Posterior vena cava (tissue), 2 donors: ENCODE measurements at regions not wholly inside any gene's neighbourhood (a gene's known extent, or its start where the extent isn't known, plus 50 kb on each side); places are given as distances from the start of the nearest gene placed in this dataset.

Source experiments
- DNase-seq: peaks from one replicate; pipeline ENCODE4 v3.0.0-alpha.2; 2020; ENCODE audit warnings: low spot score
- intact Hi-C, 2 donors: fragments of 100-400 bp; cut with DNase I; formaldehyde crosslinking; loops; one replicate each; pipeline versions ENCODE4 v1.14.1 to v1.14.2; 2022 to 2023
- donor health status: DM: yes; HTN: yes; CAD: no.
- donor health status: DM: yes; HTN: yes; CAD: no.

DNA sequence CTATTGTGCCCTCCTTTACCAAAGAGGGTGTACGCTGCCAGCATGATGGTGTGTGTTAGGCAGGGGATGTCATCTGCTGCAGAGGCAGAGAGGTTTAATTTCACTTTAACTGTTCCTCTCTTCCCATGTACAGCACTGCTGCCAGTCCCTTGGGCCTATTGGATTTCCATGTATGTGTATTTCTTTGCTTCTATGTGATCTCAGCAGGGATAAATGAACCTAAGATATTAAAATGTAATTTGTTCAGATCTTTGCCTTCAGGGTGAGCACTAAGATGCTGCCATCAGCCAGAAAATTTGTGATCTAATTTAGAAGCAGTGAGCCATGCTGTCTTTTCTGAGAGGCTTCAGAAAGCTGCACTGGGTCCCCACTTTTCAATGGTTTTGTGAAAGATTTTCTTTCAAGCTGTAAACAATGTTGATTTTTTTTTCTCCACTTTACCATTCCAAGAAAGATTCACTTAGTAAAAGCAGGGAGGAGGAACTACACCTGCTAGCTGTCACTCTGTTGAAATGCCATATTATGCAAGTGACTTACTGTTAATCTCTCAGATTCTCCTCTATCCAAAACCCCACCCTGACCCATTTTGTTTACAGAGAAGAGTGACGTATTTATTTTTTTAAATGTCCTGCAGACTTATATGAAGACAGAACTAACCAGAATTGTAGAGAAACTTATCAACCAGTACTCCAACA is 261.9 kb downstream of the TBL1XR1 start:
- DNase-seq, result no peak
- intact Hi-C loops, result no loop called here

DNA sequence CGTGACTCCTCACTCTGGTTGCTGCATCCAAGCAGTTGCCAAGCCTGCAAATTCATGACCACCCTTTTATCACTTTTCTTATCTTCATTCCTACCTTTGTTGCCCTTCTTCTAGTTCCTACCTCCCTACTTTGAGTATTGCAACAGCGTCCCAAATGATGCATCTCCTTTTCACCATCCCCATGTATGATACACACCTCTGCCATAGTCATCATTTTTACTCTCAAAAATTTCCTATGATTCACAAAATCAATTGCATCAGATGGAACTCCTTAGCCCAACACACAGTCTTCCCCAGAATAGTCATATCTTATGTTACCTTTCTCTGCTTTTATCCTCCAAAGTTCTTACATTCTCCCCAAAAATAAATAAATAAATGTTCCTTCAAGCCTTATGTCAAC is 262.6 kb downstream of the TBL1XR1 start:
- no peak for DNase-seq
- intact Hi-C loops, result no loop called here

DNA sequence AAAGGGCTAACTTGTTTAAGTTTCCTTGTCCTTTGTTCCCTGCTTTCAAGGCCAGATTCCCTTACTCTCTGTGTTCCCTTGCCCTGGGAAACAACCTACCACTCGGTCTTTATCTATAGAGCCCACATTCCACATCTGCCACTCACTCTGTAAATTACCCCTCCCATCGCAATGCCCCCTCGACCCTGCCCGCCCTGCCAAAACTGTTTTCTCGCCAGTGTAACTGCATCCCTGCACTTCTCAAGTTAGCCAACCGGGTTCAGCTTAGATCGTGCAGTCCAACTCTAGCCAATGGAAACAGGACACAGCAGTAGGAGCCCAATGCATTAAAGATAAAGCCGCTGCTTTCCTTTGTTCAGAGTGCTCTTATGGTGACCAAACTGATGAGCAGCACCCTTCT is 263.6 kb downstream of the TBL1XR1 start:
- DNase-seq, result no peak
- intact Hi-C loops, result no loop called here

DNA sequence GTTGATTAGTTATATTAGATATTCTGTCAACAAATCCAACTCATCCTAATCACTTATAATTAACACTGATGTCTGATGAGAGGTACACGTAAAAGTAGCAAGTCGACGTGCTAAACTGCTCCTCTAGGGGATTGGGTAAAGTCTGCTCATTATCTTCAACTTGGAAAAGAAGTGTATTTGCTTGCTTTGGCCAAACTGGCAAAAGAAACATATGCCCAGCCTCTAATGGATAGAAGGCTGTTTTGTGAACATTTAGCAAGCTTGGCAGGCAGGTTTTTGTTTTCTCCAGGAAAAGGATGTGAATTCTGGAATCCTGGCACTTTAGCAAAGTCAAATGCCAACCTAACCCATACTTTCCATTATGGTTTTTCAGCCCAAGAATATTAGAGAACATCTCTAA is 264.8 kb downstream of the TBL1XR1 start:
- intact Hi-C loops, result no loop called here
- DNase-seq, result no peak

DNA sequence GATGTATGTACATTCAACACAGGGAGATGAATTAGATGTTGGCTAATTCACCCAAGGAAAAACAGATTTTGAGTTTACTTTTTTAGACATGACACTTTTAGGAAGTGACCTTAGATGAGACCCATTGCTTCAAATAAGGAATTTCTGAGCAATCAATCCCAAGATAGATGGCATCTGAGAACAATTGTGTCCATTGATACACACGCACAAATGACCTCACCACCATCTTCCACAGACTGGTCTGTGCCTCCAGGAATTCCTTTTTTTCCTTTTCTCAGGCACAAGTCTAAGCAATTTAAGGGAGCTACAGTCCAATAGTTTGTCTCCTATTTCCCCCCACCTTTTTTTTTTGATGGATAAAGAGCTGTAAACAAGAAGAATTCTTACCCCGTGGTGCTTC is 265.3 kb downstream of the TBL1XR1 start:
- no peak for DNase-seq
- intact Hi-C loops, result no loop called here

DNA sequence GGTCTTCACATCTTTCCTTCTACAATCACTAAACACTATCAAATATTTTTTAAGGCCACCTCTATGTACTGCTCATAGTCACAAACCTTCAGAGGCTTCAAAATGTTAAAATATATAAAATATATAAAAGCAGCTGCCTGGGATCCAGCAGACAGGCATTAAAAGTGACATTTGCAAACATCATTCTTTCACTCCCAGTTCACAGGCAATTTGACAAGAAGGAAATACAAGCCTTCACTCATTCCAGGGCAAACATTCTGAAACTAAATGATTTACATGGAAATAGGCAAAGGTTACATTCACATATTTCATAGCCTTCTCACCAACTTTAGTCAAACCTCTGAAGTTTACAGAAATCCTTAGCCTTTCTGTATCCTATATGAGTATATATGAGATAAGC is 266.3 kb downstream of the TBL1XR1 start:
- intact Hi-C loops, result no loop called here
- no peak for DNase-seq

DNA sequence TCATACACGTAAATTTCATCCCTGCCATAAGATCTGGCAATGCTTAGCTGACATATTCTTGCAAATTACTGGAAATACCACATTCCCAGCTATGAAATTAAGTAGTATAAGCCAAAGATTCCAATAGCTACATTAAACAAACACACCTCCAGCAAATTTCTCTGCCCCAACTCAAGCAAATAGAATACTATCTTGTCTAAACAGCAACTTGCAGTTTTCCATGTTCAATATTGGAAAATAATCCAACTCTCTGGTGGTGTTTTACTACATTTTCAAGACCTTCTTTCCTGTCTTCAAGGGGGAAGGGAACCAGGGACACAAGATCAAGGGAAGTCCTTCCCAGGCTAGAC is 268.7 kb downstream of the TBL1XR1 start:
- intact Hi-C loops, result no loop called here
- DNase-seq, result no peak

DNA sequence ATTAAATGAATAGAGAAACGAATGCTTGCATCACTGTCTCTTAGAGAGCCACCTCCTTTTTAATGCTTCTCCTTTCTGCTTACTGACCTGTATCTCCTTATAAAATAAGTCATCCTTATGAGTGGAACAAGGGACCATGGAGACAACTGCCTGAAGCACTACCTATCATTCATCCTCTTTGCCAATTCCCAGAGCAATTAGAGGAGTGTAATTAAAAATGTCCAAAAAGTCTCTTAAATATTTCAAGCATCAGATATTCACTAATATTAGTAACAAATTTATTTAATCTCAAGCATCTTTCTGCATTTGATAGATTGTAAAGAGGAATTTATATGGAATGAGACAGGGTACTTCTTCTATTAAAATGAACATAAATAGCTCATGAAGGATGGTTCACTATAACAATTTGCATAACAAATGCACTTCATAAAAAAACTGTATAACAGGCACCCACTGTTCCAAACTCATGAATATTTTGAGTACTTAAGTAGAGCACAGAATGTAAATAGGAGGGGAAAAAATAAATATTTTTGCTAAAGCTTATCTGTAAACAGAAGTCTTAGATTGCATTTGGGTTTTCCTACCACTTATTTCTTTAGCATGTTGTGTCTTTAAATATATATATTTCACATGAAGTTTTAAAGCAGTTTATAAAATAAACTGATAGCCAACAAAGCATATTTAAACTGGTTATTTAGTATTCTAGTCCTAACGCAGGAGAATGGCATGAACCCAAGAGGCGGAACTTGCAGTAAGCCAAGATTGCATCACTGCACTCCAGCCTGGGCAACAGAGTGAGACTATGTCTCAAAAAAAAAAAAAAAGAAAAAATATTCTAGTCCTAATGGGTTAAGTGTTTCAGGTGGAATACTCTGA is 269.3 kb downstream of the TBL1XR1 start:
- no peak for DNase-seq
- intact Hi-C loops, result no loop called here

DNA sequence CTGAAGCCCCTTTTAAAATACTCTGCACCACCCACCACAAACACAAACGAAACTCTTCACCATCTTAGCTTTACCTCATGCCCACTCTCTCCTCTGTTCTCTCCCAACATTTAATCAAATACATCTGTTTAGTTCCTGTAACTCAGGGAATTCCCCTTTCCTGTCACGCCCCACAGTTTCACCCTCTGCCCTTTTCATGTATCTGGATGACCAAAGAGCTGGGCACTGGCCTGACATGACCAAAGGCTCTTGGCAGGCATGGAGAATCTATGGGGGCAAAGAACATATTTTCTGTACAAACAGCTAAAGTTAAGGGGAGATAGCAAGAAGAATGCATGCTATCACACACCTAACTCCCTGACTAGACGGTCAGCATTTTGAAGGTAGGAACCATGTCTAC is 270.0 kb downstream of the TBL1XR1 start:
- no peak for DNase-seq
- intact Hi-C loops, result no loop called here

DNA sequence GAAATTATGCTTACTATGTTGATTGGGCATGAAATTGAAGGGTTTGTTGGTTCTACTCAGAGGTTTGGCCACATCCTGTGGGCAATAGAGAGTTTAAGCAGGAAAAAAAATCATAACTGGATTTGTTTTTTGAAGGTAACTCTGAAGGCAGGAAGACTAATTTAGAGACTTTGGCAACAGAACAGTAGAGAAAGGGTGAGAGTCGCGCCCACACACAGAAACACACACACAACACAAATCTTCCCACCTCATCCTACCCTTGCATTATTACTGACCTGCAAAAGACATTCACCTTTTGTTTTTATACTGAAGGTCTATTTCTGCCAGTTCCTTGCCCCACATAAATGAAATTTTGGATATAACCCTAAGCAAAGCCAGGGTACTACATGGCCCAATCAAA is 270.6 kb downstream of the TBL1XR1 start:
- no peak for DNase-seq

DNA sequence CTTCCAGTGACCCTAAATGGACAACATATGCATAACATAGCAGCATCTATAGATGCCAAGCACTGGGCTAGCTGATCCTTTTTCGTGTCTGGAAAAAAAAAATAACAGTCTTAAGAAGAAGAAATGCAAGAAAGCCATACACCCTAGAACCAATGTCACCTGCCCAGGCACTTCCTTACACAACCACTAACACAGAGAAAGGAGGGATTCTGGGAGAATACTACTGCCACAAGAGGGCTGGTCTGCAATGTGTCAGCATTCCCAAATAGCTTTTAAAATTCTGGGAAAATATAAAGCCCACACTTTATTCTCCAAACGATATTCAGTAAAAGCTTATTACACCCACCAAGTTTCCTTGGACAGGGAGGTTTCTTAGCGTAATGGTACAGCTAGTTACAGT is 271.2 kb downstream of the TBL1XR1 start:
- no peak for DNase-seq
- intact Hi-C loops, result no loop called here

More for the DNA sequence above, 270.6 kb downstream of the TBL1XR1 start:
- intact Hi-C loops, result no loop called here

DNA sequence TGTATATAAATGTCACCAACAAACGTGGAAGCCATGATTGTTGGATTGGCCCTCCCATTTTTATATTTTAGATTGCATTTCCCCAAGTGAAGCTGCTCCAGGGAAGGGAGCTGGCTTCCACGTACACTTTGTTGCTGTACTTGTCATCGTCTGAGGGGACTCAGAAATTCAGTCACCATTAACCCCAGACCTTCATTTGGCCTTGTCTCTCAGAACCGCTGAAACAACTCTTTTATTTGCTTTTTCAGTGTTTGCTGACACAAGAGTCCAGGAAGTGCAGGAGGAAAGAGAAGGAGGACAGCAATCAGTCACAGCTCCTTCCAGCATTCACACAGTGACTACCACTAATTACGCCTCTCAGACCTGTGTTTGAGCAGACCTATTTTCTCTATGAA is 276.5 kb downstream of the TBL1XR1 start:
- DNase-seq, result no peak

DNA sequence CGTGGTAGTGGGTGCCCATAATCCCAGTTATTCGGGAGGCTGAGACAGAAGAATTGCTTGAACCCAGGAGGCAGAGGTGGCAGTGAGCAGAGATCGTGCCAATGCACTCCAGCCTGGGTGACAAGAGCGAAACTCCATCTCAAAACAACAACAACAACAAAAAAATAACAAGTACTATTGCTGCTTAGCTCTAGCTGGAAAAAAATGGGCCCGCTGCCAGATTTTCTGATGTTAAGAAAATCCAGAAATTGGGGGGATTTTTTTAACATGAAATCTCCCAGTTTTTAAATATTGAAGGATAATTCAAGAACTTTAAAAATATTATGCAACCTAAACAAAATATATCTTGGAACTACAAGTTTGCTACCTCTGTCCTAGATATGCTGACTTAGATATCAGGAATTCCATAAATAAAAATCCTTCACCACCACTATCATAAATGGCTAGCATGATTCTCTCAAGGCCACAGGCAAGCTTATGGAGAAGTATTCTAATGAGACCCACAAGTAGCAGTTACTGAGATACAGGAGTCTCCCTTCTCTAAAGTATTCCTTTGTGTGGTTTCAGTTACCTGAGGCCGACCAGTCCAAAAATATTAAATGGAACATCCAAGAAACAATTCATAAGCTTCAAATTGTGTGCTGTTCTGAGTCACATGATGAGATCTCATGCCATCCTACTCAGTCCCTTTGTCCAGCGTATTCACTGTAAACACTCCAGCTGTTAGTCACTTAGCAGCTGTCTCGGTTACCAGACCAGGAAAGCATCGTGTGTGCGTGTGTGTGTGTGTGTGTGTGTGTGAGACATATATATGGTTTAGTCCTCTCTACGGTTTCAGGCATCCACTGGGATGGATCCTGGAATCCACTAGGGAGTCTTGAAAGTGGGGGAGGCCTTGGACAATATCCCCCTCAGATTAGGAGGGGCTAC is 277.2 kb downstream of the TBL1XR1 start:
- no peak for DNase-seq
- intact Hi-C loops, result no loop called here

More for the DNA sequence above, 276.5 kb downstream of the TBL1XR1 start:
- intact Hi-C loops, result no loop called here

DNA sequence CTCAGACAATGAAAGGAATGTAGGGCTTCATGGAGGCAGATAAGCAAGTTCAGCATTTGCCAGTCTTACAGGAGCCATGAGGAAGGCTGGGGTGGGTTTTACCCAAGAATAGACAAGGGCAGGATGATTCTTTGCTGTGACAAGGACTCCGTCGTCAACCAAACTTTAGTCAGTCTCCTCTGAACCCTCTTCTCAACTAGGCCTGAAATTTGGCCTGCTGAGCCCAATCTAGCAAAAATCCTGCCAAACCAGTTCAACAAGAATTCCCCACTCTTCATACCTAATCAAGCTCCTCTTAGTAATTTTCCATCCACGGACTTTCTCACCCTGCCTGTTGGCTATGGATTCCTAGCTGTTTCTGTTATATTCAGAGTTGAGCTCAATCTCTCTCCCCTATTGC is 280.5 kb downstream of the TBL1XR1 start:
- DNase-seq, result no peak
- intact Hi-C loops, result no loop called here

DNA sequence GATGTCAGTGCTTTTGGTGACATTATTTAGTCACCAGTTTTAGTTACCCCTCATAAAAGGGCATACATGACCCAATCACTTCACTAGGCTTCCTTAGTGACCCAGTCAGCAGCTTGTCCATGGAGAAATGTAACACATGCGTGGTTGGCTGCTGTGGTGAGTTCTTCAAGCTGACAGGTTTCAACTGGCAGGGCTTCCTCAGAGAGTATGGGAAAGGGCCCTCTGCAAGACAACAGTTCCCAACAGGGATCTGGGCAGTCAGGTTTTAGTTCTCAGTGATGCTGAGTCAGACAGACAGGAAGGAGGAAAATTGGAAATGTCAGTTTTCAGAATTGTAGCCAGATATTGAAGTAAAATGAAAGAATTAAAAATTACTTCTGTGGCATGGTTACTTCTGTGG is 282.5 kb downstream of the TBL1XR1 start:
- no peak for DNase-seq
- intact Hi-C loops, result no loop called here

DNA sequence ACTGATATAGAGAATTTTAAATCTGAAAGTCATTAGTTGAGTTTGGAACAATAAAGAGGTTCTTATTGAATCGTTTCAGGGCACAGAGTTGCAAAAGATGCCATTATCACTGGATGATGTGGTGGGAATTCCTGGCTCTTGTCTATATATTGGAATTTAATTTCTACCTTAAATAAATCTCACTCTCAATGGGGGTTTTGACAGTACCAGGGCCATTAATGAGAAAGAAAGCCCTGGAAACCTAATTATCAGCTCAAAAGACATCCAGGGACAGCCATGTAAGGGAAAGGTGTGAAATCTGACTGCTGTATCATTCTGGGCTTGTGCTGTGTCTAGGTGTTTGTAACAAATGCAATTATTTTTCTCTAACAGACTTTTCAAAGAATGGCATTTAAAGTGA is 285.7 kb downstream of the TBL1XR1 start:
- no peak for DNase-seq
- intact Hi-C loops, result no loop called here

DNA sequence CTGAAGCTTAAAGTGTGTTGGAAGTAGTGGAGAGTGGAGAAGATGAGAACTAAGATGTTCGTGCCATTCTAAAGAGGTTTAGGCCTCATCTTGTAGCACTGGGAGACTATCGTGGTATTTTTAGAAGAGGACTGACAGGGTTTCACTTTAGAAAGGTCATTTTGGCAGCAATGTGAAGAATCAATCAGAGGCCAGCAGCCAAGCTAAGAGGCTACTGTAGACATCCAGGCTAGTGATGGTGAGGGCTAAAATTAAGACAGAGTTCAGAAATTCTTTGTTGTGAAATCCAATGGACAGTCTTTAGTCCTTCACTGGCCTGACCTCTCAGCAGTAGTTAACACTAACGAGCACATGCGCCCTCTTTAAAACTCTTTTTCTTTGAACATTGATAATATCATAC is 288.2 kb downstream of the TBL1XR1 start:
- DNase-seq, result no peak
- intact Hi-C loops, result no loop called here

DNA sequence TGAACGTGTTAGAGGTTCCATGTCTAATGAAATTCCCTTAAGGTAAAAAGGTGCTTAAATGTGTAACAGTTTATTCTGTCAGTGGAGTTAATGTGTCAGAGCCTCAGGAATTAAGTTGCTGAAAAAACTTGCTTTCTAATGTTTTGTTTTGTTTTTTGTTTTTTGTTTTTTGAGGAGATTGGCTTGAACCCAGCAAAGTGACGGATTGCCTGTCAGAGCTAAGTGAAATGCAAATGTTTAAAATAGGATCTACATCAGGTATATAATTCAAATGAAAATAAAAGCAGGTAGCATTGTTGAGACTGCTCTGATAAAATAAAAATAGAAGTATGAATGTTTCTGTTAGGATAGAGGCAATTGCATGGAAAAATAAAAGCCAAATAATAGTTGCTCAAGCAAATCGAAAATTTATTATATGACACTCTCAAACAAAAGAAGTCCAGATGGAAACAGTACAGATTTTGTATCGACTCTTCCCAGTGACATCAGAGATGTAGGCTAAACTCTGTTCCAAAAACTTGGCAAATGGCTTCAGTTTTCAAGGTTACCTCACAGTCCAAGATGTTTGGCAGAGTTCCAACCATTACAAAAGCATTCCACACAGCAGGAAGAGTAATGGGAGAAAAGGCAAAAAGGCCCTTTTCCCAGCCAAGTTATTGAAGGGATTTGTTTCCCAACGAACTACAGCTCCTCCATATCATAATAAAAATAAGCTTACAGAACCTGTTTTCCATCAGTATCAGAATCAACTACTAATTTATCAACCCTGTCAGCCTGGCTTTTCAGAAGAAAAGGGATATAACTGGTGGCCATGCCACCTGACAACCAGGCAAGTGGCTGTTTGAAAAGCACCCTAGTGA is 291.0 kb downstream of the TBL1XR1 start:
- DNase-seq, result no peak
- intact Hi-C loops, result no loop called here

DNA sequence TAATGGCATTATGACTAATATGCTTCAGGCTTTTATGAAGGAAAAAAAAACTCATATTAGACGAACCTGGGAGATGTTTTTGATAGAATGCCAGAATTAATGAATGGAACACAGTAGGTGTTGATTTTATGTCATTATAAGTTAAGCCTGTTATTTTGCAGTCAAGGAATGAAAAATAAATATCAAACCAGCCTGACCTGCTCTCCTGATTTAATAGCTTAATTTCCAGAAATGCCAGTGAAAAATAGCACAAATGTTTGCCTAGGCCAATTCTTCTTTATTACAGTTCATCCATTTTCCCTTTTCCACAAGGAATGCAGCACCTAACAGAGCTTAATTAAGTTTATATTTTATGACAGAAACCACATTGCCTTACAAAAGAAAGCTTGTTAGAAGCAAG is 292.0 kb downstream of the TBL1XR1 start:
- no peak for DNase-seq
- intact Hi-C loops, result no loop called here
